HG03575 (cell line): ENCODE measurements at regions not wholly inside any gene's neighbourhood (a gene's known extent, or its start where the extent isn't known, plus 50 kb on each side); places are given as distances from the start of the nearest gene placed in this dataset.
"Not testable (repeated sequence)": the region's sequence is repeated elsewhere in the genome, so short reads cannot be mapped to it uniquely, and the experiment has no call there.

Experiments used
- ATAC-seq: cut with Tn5 transposase; IDR thresholded peaks from one replicate; pipeline ENCODE4 v1.9.1; 2021; ENCODE audit not compliant: unreplicated experiment, insufficient number of reproducible peaks, low FRiP score; ENCODE audit errors: extremely low read depth

DNA sequence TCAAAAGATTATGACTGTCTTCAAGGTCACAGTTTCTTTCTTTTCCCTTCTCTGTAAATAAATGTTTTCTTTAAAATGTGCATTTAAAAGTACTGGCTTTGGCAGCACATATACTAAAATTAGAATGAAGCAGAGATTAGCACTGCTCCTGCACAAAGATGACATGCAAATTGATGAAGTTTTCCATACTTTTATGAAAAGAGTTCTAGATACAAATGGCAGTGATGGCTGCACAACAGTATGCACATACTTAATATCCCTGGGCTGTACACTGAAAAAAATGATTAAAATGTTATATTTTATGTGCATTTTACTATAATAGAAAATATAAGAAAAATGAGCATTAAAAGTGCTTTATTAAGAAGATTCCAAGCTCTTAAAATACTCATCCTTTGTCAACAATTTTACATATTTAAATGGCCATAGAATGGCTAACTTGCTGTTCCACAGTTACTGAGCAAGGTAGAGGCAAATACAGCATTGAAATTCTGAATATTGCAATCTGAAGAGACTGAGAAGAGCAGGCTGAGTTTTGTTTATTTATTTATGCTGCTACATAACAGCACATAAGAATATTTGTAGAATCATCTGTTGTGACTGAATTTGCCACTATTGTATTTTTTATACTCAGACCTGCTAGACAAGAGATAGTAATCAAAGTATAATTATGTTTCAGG lies 117.8 kb downstream of the GPR37 start:
- no peak for ATAC-seq

- no peak for ATAC-seq
These were observed 119.9 kb downstream of the GPR37 start for GRCh38 chr7:124645704-124646103.

DNA sequence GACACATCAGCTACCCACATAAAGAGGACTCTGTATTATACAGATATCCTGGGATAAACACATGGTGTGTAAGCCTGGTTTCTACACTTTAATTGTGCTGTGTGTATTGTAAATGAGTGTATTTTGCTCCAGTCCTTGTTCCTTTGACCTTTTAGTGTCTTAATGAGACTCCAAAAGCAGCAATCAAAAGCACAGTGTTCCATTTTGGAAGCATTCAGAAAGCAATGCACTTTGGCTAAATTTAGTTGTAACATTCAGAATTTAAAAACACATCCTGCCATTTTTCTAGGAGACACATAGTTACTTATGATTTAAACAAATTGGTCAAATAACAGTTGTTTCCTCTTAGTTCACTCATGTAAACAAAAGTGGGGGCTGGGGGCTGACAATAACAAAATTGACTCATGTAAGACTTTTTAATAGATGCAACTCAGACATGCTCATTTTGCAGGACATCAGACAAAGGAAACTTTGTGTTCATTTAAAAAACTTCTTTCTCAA lies 122.2 kb downstream of the GPR37 start:
- ATAC-seq, result no peak

DNA sequence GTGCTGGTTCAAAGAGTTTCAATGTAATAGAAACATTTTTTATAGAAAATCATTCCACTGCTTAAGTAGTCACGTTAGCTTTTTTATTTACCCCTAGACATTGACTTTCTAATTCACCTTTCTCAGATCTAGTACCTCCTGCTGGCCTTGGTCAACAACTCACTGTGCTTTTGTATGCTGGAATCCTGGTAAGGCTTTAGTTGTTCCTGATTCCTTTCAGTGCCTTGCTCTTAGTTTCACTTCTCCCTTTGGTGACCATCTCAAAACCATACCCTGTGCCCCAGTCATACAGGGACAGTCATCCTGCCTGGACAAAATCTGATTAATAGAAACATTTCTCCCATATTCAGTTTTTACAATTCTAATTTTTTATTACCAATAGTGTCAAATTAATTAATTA lies 130.2 kb downstream of the GPR37 start:
- ATAC-seq, result no peak

- ATAC-seq, result no peak
These were observed 131.9 kb downstream of the GPR37 start for GRCh38 chr7:124633740-124634139.

DNA sequence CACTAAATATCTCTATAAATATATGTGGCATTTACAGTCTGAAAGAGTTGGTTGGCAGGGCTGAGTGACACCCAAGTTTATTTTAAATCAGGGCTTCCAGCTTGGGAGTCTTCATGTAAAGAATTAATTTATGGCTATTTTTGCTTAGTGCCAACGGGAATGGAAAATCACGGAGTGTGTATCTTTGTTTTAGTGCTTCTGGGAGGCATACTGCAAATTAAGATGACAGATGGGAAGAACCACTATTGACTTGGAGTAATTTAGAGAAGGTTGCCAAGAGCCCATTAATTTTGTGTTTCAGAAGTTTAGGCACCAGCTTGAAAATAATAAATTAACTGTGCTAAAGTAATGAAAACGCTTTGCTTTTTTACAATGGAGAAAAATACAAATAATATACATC lies 135.2 kb downstream of the GPR37 start:
- ATAC-seq, result no peak

DNA sequence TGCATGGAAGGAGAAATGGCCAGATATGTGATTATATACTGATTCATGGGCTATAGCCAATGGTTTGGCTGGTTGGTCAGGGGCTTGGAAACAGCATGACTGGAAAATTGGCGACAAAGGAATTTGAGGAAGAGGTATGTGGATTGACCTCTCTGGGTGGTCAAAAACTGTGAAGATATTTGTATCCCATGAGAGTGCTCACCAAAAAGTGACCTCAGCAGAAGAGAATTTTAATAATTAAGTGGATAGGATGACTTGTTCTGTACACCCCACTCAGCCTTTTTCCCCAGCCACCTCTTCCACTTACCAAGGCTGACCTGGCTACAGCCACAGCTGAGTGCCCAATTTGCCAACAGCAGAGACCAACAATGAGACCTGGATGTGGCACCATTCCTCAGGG lies 146.7 kb downstream of the GPR37 start:
- no peak for ATAC-seq

DNA sequence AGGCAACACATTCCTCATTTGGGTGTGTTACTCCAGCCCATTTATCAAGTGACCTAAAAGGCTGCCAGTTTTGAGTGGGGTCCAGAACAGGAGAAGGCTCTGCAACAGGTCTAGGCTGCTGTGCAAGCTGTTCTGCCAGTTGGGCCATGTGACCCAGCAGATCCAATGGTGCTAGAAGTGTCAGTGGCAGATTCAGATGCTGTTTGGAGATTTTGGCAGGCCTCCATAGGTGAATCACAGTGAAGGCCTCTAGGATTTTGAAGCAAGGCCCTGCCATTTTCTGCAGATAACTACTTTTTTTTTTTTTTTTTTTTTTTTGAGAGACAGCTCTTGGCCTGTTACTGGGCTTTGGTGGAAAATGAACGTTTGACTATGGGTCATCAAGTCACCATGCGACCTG lies 147.5 kb downstream of the GPR37 start:
- not testable (repeated sequence) for ATAC-seq

- ATAC-seq, result no peak
These were observed 162.5 kb downstream of the GPR37 start for GRCh38 chr7:124603066-124603465.

DNA sequence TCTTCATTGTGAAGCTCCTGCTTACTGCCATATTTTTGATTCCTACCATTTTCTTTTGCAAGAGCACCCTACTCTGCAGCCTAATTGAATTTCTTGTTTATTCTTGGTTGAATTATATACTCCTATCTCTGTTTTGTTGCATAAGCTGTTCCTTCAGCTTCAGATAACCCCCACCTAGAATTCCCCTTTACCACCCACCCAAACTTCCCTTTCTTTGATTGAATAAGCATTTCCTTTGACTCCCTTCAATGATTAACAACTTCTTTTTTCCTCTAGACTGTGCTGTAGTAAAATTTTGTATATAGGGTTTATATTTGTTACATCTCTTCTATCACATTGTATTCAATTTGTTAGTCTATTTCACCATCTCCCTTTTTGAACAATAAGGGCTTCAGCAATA lies 168.1 kb downstream of the GPR37 start:
- ATAC-seq, result no peak

DNA sequence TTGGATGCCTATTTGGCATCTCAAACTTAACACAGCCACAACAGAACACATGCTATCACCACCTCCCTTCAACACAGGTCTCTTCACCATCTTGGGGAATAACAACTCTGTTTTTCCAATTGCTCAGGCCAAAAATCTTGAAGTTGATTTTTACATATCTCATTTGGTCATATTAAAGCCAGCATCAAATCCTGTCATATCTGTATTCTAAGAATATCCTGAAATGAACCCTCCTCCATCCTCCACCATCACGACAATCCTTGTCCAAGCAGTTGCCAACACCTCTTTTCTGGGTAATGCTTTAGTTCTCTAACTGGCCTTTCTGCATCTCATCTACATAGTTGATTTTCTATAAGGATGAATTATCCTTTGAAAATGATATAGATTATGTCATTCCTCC lies 168.7 kb downstream of the GPR37 start:
- ATAC-seq, result no peak

- ATAC-seq, result no peak
These were observed 174.8 kb downstream of the GPR37 start for GRCh38 chr7:124590814-124591213.

DNA sequence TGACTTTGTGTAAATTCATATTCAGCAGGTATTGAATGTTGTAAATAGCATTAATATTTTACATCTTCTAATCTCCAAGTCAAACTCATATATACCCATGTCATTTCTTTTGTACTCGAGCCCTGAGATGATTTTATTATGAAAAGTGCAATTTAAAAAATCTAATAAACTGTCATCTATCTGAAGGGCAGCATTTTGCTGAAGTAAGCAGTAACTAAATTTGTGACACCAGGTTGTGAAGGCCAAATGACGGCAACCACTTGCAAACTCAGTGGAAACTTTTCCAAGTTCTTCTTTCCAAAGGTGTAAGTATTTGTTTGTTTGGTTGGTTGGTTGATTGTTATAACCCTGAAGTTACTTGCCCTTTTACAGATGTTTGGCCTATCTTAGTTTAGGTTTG lies 188.3 kb downstream of the GPR37 start:
- no peak for ATAC-seq

DNA sequence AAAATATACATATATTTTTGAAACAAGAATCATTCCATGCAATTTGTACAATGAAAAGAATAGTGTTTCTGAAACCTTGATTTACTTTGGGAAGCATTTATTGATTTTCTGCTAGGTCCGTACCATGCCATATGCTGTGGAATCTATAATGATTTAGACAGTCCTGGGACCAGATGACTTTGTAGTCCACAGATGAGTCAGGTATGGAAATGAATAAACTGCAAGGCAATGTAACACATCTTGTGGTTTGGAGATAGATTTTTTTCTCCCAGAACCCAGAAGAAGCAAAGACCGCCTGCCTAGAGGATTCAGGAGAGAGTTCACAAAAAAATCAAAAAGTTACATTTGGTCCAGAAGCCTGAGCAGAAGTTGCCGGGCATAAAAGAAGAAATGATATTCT lies 190.4 kb downstream of the GPR37 start:
- no peak for ATAC-seq

GRCh38 chr7:124570558-124570957 lies 195.0 kb downstream of the GPR37 start:
- no peak for ATAC-seq

DNA sequence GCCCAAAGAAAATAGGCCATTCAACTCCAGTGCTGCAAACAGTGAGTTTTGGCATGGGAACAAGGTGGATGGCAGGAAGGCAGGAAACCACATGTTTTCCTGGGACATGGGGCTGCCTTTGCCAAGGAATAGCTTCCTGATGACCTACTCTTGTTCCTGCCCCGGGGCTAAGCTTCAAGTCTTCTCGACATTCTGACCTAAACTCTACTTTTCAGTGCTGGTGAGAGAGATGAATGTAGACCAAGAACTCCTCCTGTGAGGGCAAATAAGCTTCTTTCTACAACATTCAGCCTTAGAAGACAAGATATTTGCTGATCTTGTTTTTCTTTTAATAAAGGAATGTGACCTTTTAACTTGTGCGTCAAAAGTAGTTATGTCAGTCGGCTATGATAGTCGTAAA lies 199.0 kb downstream of the GPR37 start:
- ATAC-seq, result no peak

- ATAC-seq, result no peak
These were observed 208.0 kb downstream of the GPR37 start for GRCh38 chr7:124557587-124557986.

DNA sequence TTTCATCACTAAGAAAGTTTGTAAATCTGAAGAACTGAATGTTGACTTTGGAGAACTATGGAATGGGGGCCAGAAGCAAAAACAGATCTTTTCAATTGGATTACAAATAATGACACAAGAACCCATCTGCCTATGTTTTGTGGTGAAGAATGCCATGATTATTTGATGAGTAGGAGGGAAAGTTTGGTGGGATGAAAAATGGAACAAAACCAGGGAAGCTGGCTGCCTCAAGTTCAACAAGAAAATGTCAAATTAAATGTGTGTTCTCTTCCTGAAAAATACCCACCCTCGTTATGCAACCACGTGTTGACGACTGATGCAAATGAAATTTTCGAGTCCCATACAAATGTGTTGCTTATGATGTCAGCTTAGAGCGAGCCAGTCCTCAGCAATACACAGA lies 208.5 kb downstream of the GPR37 start:
- ATAC-seq, result no peak

DNA sequence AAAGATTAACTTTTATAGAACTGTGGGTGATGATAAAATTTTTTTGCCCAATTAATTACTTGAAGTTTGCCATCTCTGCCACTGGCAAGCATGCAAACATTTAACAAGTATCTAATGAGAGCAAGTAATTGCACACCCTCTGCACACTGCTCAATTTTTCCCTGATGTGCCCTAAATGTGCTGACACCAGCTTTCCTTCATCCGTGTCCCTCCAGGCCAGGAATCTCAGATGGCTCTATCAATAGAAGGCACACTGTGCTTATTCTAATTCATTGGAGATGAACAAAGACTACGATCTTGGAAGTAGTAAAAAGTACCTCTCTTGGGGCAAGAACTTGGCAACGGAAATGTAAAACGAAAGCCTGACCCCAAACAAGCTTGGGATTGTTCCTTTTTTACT lies 212.1 kb downstream of the GPR37 start:
- ATAC-seq, result no peak

DNA sequence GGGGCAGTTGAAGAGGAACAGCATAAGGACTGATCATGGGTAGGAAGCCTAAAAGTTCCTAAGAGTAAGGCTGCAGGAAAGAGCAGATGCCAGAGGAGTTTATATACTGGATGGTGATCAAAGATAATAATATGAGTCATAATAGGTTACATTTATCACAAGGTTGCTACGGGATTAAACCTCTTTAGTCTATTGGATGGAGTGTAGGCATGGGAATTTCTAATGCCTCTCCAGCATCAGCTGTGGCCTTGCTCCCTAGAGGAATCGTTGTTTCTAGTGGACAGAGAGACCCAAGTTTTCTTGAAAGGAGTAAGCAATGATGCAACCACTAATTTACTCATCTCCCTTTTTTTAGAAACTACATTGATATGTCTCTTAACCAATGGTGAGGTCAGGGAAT lies 213.4 kb downstream of the GPR37 start:
- no peak for ATAC-seq

DNA sequence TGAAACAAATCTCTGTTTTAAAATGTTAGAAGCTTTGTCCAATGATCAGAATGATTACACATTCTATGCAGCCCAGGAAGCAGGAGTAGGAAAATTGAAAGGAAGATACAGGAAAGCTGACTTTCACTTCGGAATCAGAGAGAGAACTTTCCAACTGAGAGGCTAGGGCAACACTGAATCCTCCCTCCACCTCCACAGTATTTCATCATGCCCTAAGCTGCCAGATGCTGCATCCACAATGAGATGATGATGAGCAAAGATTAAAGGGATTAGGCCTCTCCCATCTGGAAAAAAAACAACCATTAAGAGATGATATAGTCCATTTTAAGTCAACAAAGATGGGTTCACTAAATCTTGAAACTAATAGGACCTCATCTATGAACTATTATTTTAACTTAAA lies 215.6 kb downstream of the GPR37 start:
- no peak for ATAC-seq
